Vagina (tissue), 2 donors: ENCODE measurements at regions not wholly inside any gene's neighbourhood (a gene's known extent, or its start where the extent isn't known, plus 50 kb on each side); places are given as distances from the start of the nearest gene placed in this dataset.

Experiments
- POLR2A ChIP-seq, 2 donors: fragments of 450-650 bp; IDR thresholded peaks; one replicate each; pipeline ENCODE4 v1.6.1; 2017; ENCODE audit warnings: antibody characterized with exemption in 2 of 2, mild to moderate bottlenecking in 2 of 2, moderate library complexity in 2 of 2
- POLR2AphosphoS5 ChIP-seq, 2 donors: sonication (generic); formaldehyde crosslinking; IDR thresholded peaks; one replicate each; pipeline ENCODE4 v1.9.0; 2017; ENCODE audit warnings: antibody characterized with exemption in 2 of 2, mild to moderate bottlenecking in 2 of 2, low read depth in 1 of 2; ENCODE audit not compliant: insufficient read depth in 1 of 2
- TF ChIP-seq, protein P1 (sequence below), 3 experiments: fragments of 450-650 bp in 2 of 3; fragments of 200-600 bp in 1 of 3; sonication (generic) in 1 of 3; IDR thresholded peaks; one replicate each; pipeline ENCODE4 v1.5.1; 2017 to 2019; ENCODE audit warnings: antibody characterized with exemption in 3 of 3, mild to moderate bottlenecking in 2 of 3, moderate library complexity in 2 of 3

DNA sequence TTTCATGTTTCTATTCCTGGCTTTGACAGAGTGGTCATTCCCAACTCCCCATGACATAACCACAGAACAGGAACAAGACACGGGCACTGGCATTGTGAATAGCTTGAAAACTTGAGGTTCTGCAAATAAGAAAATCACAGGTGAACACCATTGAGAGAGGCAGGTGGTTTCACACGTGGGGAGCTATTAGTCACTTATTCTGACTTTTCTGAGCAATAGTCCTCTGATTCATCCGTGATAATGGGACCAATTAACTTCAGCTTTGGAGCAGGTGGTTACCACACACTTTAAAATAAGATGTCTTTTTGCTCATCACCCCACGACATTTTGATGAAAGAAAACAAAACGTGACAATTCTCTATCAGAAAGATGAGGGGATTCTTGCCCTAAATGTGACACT, 224.7 kb downstream of the KLF13 start:
- TF ChIP-seq, protein P1, sequence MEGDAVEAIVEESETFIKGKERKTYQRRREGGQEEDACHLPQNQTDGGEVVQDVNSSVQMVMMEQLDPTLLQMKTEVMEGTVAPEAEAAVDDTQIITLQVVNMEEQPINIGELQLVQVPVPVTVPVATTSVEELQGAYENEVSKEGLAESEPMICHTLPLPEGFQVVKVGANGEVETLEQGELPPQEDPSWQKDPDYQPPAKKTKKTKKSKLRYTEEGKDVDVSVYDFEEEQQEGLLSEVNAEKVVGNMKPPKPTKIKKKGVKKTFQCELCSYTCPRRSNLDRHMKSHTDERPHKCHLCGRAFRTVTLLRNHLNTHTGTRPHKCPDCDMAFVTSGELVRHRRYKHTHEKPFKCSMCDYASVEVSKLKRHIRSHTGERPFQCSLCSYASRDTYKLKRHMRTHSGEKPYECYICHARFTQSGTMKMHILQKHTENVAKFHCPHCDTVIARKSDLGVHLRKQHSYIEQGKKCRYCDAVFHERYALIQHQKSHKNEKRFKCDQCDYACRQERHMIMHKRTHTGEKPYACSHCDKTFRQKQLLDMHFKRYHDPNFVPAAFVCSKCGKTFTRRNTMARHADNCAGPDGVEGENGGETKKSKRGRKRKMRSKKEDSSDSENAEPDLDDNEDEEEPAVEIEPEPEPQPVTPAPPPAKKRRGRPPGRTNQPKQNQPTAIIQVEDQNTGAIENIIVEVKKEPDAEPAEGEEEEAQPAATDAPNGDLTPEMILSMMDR (IDR thresholded peaks at IDR 0.05) = no peak
- TF ChIP-seq POLR2A (IDR thresholded peaks at IDR 0.05) (no peak), POLR2AphosphoS5 (IDR thresholded peaks at IDR 0.05; ENCODE audit: insufficient read depth in 1 of 2, low read depth in 1 of 2) (no peak)
